ENCODE measurements at regions not wholly inside any gene's neighbourhood (a gene's known extent, or its start where the extent isn't known, plus 50 kb on each side); places are given as distances from the start of the nearest gene placed in this dataset.
"Not testable (repeated sequence)": the region's sequence is repeated elsewhere in the genome, so short reads cannot be mapped to it uniquely, and the experiment has no call there.

- Histone ChIP-seq H3K27me3 (ENCODE audit: control insufficient read depth, insufficient read depth, low read length) (no peaks in the 10 kb centered on the region), H3K36me3 (replicated peaks; ENCODE audit: control insufficient read depth, insufficient read depth, low read length) (no peaks in the 10 kb centered on the region), H3K4me3 (ENCODE audit: insufficient read depth, low read depth, low read length) (no peak overlapping the region)
- DNase-seq: peak; percentile 72
Observed at GRCh38 chr21:36260030-36260787, 59.8 kb upstream of the MORC3 start.

GRCh38 chr21:36260802-36261201, 59.2 kb upstream of the MORC3 start:
- Histone ChIP-seq H3K36me3 (replicated peaks; ENCODE audit: control insufficient read depth, insufficient read depth, low read length) (no peaks in the 10 kb centered on the region), H3K4me3 (ENCODE audit: insufficient read depth, low read depth, low read length) (no peak overlapping the region), H3K27me3 (ENCODE audit: control insufficient read depth, insufficient read depth, low read length) (no peaks in the 10 kb centered on the region)
- DNase-seq: no peak

GRCh38 chr21:36261459-36261858, 58.5 kb upstream of the MORC3 start:
- Histone ChIP-seq H3K4me3 (ENCODE audit: insufficient read depth, low read depth, low read length) (no peak overlapping the region), H3K36me3 (replicated peaks; ENCODE audit: control insufficient read depth, insufficient read depth, low read length) (no peaks in the 10 kb centered on the region), H3K27me3 (ENCODE audit: control insufficient read depth, insufficient read depth, low read length) (no peaks in the 10 kb centered on the region)
- DNase-seq: no peak

DNA sequence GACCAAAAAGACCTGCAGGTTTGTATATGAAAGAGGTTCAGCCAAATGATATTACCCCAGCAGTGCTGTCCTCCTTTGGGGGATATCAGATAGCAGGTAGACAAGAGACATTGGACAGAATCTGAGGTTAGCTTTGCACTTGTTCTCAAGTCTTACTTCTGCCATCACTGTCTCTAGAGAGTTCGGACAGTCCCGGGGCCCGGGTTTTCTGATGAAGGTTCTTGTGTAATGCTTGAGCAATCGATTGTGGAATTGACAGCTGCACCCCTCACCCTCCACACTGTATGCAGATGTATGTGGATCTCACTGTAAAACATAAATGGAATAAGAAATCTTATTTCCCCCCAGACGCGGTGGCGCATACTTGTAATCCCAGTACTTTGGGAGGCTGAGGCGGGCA, 56.2 kb upstream of the MORC3 start:
- Histone ChIP-seq H3K36me3 (replicated peaks; ENCODE audit: control insufficient read depth, insufficient read depth, low read length) (no peaks in the 10 kb centered on the region), H3K27me3 (ENCODE audit: control insufficient read depth, insufficient read depth, low read length) (no peaks in the 10 kb centered on the region), H3K4me3 (ENCODE audit: insufficient read depth, low read depth, low read length) (no peak overlapping the region)
- no peak for DNase-seq

DNA sequence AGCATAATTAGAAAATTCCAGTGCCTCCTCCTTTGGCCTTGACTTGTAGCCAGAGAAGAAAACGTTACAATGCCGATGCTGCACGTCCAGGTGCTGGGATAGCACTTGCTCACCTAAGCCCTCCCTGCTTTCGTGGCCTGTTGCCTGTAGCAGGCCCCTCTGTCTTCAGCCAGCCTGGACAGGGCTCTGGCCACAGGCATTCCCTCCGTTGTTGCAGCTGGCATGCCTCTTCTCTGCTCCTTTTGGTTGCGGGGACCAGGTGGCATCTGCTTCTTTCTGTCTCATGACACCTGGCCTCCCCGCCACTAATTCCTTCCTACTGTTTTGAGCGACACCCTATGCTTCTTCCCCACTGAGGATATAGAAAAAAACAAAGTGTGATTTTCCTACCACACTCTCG, 54.6 kb upstream of the MORC3 start:
- no peak overlapping the region for H3K4me3 ChIP-seq (ENCODE audit: insufficient read depth, low read depth, low read length)
- no peaks in the 10 kb centered on the region for H3K27me3 ChIP-seq (ENCODE audit: control insufficient read depth, insufficient read depth, low read length)
- H3K36me3 ChIP-seq (replicated peaks; ENCODE audit: control insufficient read depth, insufficient read depth, low read length): no peaks in the 10 kb centered on the region
- DNase-seq: no peak

DNA sequence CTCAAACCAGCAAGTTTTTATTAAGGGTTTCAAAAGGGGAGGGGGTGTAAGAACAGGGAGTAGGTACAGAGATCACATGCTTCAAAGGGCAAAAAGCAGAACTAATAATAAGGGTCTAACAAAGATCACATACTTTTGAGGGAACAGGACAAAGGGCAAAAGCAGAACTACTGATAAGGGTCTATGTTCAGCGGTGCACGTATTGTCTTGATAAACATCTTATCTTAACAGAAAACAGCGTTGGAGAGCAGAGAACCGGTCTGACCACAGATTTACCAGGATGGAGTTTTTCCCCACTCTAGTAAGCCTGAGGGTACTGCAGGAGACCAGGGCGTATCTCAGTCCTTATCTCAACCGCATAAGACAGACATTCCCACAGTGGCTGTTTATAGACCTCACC, 52.2 kb upstream of the MORC3 start:
- not testable (repeated sequence) for DNase-seq; H3K27me3 ChIP-seq (ENCODE audit: control insufficient read depth, insufficient read depth, low read length); H3K36me3 ChIP-seq (replicated peaks; ENCODE audit: control insufficient read depth, insufficient read depth, low read length); H3K4me3 ChIP-seq (ENCODE audit: insufficient read depth, low read depth, low read length)

- H3K27me3 ChIP-seq (ENCODE audit: control insufficient read depth, insufficient read depth, low read length); H3K36me3 ChIP-seq (replicated peaks; ENCODE audit: control insufficient read depth, insufficient read depth, low read length); H3K4me3 ChIP-seq (ENCODE audit: insufficient read depth, low read depth, low read length); DNase-seq: not testable (repeated sequence)
Observed at GRCh38 chr21:36268264-36268663, 51.7 kb upstream of the MORC3 start.
